NCI-H446 treated with DMSO at 0.1 percent for 48 hours (cell line): ENCODE measurements at regions not wholly inside any gene's neighbourhood (a gene's known extent, or its start where the extent isn't known, plus 50 kb on each side); places are given as distances from the start of the nearest gene placed in this dataset.
"Not testable (repeated sequence)": the region's sequence is repeated elsewhere in the genome, so short reads cannot be mapped to it uniquely, and the experiment has no call there.

ENCODE experiments used
- DNase-seq: peaks from one replicate; lab custom pipeline; 2025; lab: John Stamatoyannopoulos, UW

DNA sequence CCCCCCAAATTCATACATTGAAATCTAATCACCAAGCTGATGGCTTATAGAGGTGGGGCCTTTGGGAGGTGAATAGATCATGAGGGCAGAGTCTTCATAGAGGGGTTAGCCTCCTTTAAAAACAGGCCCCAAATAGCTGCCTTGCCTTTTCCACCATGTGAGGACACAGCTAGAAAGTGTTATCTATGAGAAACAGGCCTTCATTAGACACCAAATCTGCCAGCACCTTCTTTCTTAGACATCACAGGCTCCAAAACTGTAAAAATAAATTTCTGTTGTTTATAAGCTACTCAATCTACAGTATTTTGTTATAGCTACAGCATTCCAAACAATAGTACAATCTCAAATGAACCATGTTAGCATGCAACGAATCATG lies 459.3 kb upstream of the GCFC2 start:
- no peak for DNase-seq

- no peak for DNase-seq
These were observed 458.7 kb upstream of the GCFC2 start for GRCh38 chr2:76169276-76170008.

DNA sequence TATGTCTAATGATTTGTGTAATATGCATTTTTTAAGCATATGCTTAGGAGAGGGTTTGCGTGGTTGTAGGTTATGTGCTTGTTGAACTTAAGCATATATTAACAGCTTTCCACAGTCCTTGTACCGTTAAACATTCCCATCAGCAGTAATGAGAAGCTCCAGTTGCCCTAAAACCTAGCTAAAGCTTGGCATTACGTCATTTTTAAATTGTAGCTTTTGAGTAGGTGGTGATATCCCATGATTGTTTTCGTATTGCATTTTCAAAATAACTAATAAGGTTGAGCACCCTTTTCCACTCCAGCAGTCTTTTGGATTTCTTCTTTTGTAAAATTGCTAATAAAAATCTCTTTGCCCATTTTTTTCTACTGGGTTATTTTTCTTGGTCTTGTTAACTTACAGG lies 453.1 kb upstream of the GCFC2 start:
- no peak for DNase-seq

- DNase-seq, result no peak
These were observed 450.0 kb upstream of the GCFC2 start for GRCh38 chr2:76160670-76161069.

DNA sequence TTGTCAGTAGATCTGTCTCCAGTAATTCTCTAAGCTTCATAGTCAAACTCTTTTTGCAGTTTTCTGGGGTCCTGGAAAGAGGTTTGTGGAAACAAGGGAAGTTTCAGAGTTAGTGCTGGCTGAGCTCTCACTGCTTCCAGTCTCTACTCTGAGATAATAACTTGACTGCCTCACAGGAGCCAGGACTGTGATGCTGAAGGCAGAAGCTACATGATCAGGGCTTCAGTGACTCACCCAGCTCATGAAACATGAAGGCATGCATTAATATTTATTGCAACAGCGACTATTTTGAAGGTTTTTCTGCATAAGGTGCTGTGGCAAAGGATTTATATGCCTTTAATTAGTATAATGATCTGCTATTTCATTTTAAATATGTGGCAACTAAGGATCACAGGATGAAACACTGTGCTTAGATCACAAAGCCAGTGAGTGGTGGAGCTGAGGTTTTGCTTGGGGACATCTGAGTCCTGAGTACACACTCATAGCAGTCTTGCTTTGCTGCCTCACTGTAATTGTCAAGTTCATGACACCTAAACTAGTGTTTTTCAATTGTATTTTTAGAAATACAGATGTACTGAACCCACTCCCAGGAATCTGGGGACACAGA lies 448.4 kb upstream of the GCFC2 start:
- no peak for DNase-seq

DNA sequence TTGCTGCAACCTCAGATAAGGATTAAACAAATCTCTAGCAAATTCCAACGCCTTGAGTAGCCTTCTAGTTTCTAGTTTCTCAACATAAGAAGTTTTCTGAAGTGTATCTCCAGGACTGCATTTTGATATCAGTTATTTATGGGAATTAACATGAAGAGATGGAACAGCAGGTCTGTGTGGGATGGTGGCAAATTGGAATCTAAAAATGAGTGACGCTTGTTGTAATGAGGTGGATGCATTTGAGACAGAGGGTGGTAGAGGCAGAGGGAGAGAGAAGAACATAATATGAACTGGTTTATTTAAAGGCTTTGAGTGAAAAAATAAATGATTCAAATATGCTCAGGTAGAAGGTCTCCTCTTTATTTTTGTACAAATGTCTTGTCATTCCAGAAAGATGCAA lies 446.8 kb upstream of the GCFC2 start:
- DNase-seq, result no peak

DNA sequence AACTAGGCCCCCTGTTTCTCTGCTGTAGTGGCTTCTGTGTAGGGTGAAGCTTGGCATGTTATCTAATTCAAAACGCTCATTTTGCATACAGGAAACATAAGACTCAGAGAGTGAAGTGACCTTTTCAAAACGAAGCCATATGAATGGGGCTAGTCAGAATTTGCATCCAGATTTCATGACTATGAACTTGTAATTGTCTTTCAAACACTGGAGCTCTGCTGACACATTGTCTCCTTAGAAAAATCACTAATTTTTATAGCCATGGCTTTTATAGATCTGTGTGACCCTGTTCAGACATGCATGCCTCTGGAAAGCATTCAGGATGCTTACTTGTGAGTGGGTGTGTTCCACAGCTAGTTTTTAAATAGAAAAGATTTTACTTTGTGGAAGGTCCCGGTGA lies 444.3 kb upstream of the GCFC2 start:
- DNase-seq, result no peak

- no peak for DNase-seq
These were observed 439.1 kb upstream of the GCFC2 start for GRCh38 chr2:76149846-76150245.

DNA sequence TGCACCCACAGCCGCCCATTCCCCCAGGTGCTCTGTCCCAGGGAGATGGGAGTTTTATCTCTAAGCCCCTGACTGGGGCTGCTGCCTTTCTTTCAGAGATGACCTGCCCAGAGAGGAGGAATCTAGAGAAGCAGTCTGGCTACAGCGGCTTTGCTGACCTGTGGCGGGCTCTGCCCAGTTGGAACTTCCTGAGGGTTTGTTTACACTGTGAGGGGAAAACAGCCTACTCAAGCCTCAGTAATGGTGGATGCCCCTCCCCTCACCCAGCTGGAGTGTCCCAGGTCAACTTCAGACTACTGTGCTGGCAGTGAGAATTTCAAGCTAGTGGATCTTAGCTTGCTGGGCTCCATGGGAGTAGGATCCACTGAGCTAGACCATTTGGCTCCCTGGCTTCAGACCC lies 428.6 kb upstream of the GCFC2 start:
- not testable (repeated sequence) for DNase-seq

DNA sequence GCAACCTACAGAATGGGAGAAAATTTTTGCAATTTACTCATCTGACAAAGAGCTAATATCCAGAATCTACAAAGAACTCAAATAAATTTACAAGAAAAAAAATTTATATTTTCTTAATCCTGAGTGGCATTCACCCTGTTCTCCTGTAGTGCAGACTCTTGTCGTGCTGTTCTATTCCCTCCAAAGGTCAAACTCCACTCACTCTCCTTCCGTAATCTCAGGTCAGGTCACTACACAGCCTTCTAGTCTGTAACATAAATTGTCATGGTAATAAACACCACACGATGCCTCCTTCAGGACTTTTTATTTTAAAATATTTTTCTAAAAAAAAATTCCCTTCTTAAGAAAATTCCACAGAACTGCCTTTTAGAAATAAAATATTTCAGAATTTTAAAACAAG lies 417.9 kb upstream of the GCFC2 start:
- DNase-seq, result no peak

DNA sequence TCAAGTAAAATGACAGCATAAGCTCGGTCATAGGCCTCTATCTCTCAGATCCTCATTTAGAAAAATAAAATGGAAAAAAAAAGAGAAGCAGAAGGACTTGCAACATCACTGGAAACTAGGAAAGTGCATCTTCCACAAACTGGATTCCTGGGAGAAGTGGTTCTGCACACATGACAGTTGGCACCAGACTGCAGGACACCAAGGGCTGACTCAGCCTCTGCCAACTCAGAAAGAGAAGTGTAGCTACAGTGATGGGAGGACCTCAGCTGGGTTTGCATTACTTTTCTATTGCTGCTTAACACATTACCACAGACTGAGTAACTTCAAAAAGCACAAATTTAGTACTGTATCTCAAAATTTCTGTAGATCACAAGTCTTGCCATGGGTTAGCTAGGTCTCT lies 409.5 kb upstream of the GCFC2 start:
- no peak for DNase-seq

DNA sequence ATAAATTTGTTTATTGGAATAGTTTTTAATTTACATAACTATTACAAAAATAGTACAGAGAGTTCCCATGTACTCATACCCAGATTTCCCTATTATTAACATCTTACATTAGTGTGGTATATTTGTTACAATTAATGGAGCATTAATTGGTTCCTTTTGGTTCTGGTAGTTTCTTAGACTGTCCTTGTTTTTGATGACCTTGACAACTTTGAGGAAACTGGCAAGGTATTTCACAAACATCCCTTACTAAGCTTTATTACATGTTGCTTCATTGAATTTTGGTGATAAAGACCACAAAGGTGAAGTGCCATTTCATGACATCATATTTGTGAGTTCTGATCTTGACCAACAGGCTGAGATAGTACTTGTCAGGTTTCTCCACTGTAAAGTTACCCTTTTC lies 379.0 kb upstream of the GCFC2 start:
- no peak for DNase-seq

- DNase-seq, result no peak
These were observed 372.5 kb upstream of the GCFC2 start for GRCh38 chr2:76083248-76083647.

DNA sequence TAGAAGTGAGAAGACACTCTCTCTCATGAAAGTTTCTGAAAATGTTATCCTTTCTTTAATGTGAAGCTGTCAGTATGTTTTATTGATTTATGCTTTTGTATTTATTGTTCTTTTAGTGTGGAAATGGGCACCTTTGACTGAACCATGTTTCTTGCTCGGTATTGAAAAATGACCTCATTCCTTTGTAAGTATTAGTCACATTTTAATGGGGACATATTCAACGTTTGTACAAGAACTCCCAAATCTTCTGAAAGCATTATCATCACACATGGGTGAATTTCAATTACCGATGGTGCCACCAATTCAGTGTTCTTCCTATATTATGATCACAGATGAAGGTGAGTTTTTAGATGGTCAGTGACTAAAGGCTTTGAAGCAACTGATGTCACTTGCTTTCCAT lies 371.8 kb upstream of the GCFC2 start:
- DNase-seq, result no peak

- DNase-seq, result no peak
These were observed 369.4 kb upstream of the GCFC2 start for GRCh38 chr2:76080154-76080553.

GRCh38 chr2:76075126-76075525 lies 364.4 kb upstream of the GCFC2 start:
- DNase-seq, result no peak

DNA sequence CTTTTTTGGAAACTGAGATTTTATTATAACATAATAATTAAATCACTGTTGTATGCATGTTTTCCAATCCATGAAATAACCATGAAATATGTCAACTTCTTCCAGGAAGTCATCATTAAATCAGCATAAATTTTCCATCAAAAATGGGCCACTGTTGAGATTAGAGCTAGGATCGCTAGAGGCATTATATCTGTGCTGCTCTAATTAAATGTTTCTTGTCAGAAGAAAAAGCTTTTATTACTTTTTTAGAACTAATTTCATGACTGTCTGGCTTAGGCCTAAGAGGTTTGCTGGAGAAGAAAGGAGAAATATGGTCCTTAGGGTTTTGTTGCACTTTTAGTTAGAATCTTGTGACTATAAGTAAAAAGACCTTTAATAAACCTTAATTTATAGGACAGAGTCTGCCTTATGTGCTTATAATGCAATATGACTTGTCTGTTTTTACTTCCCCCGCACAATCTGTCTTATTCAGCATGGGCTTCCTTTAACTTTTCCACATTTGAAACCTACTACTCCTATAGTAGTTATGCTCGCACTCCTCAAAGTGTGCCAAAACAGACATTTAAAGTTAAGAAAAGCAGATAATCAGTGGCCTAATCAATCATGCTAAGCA lies 363.4 kb upstream of the GCFC2 start:
- DNase-seq, result no peak

- DNase-seq, result no peak
These were observed 339.5 kb upstream of the GCFC2 start for GRCh38 chr2:76050196-76050595.

- DNase-seq, result no peak
These were observed 334.0 kb upstream of the GCFC2 start for GRCh38 chr2:76044701-76045100.

DNA sequence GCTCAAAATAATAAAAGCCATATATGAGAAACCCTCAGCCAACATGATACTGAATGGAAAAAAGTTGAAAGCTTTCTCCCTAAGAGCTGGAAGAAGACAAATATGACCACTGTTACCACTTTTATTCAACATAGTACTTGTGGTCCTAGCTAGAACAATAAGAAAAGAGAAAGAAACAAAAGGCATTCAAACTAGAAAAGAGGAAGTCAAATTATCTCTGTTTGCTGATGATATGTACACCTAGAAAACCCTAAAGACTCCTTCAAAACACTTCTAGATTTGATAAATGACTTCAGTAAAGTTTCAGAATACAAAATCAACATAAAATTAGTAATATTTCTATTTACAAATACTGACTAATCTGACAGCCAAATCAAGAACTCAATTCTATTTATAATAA lies 328.8 kb upstream of the GCFC2 start:
- DNase-seq, result no peak

GRCh38 chr2:76027761-76028160 lies 317.0 kb upstream of the GCFC2 start:
- no peak for DNase-seq

DNA sequence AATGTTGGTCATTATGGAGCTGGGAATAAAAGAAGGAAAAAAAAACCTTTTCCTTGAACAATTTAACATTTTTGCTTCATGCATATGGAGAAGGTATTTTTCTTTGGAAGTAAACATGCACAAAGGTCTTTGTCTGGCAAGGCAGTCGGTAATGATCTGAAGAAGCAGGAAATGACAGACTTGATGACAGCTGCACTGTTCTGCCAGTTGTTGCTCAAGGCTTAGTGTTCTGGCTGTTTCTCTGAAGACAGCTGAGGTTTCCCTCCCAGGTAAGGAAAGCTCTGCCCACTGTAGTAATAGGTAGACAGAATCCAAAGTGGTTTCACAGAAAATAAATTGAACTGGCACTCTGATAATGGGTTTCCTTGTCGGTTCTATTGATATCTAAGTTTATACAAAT lies 308.4 kb upstream of the GCFC2 start:
- no peak for DNase-seq

DNA sequence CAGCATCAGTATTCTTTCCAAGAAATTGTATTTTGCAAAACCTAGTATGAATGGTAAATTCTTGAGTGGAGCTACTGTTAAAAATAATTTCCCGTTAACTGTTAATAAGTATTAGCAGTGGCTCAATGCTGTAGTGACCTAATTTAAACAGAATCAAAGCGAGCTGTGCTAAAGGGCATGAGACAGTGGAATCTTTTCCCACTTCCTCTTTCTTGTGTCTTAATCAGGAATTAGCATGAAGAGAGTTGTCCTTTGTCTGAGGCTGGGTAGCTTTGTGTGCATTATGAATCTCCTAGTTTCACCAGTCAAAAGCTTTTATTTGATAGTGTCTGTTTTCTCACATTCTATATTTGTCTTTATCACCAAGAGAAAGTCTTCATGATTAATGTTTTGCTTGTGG lies 298.8 kb upstream of the GCFC2 start:
- no peak for DNase-seq
